Activated CD8-positive, alpha-beta memory T cell treated with anti-CD3 and anti-CD28 coated beads for 48 hours (primary cell): ENCODE measurements at regions not wholly inside any gene's neighbourhood (a gene's known extent, or its start where the extent isn't known, plus 50 kb on each side); places are given as distances from the start of the nearest gene placed in this dataset.
A peak's percentile ranks its signal among the peaks of the same experiment; 100 is the strongest.

Experiments
- DNase-seq, 3 experiments: peaks; one replicate each; pipeline ENCODE4 v3.0.0-alpha.2; 2020; ENCODE audit warnings: low read depth in 2 of 3, low spot score in 2 of 3

DNA sequence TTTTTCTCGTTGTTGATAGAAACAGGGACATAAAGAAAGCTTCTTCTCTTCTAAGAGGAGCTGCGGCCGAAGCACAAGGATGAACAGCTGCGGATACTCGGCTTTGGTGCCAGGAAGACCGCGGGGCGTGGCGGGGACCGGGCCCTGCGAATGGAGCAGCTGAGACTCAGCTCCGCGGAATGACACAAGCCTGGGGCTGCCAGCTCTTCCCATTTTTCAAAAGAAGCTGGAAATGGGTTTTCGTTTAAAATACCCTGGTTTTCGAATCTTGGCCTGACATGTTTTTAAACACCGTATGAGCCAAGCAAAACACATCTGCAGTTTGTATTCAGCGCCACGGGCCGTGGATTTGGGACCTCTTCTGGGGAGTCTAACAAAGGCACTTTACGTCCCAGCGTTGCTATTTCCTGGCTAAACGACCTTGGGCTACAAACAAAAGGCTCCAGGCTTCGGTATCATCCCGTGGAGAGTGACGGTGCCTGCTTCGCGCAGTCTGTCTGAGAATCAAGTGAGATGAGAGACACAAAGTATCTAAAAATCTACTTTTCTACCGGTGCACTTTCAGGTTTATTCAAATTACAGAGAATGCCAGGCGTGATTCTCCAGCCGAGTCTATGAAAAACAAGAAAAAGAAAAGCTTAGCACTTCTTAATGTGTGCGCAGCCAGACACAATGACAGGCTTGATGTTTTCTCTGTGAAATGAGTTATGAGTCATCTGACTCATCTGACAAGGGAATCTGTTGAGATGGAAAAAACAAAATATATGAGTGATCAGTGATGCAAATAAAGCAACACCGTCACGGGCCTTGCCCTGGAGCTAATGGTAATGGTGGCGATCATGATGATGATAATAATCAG is 114.0 kb upstream of the TMEM132D start:
- DNase-seq: no peak

DNA sequence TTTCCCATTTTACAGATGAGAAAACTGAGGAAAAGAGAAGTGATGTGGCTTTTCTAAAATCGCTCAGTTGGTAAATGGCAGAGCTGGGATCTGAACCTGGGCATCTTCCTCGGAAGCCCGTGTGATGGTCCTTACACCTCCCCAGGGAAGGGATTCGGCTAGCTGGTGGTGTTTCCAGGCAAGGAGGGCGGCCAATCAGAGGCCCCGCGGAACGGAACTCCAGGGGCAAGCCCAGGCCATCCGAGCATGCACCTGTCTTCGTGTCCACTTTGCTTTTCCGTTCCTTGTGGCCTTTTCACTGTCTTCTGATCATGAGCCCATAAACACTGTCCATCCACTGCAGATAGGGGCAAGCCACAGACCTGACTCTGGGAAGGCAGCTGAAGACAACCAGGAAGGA is 114.8 kb upstream of the TMEM132D start:
- no peak for DNase-seq

DNA sequence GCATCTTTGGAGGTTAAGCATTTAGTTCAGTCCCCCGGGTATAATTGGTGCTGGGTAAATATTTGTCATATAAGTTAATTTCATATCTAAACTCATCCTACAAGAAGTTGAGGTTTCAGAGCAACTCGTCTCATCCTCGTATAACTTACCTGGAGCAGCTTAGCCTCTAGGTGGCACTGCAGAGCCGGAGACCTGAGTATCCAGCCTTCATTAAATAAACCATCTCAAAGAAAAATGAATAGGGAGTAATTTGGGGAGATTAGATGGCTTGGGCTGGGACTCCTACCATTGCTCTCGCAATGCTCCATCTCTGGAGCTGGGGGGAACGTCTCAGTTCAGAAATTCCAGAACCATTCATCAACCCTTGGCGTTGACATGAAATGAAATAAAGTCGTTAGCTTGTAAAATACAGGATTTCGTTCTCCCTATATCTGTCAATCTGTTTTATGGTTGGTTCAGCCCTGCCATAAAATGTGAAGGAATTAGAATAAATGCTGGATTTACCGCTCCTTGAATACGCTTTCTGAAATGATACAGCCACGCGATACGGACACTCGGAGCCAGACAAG is 122.9 kb upstream of the TMEM132D start:
- DNase-seq: peak in 1 of 3 experiments; percentile 8

DNA sequence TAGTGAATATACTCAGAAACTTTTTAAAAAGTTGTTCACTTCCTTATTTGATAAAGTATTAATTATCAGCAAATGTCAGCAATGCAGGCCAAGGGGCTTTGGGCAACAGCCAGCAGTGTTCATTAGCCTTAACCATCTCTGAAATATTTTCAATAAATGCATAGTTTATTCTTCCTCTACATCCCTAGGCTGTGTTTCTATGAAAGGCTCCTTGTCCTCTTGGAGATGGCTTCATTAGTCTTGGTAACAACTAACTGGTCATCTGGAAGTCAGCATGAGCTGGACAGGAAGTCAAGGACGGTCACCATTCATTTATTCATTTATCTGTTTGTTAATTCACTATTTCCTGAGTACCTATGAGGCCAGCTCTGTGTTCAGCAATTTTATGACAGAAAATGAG is 124.0 kb upstream of the TMEM132D start:
- no peak for DNase-seq

DNA sequence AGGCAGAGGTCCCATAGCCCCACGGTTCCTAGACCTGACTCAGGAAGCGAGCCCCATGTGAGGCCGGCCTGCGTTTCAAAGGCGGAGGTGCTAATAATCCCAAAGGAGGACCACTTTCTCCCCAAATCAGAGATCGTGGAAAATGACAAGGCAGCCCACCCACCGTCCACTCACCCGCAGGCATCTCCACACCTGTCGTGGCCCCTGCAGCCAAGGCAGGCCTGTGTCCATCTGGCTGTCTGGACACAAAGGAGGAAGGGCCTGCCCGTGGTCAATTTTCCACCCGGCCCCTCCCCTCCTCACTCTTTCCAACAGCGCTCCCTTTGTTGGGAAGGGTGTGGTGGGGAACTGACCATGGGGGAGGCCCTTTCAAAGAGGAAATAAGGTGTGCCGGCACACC is 125.3 kb upstream of the TMEM132D start:
- DNase-seq: no peak

DNA sequence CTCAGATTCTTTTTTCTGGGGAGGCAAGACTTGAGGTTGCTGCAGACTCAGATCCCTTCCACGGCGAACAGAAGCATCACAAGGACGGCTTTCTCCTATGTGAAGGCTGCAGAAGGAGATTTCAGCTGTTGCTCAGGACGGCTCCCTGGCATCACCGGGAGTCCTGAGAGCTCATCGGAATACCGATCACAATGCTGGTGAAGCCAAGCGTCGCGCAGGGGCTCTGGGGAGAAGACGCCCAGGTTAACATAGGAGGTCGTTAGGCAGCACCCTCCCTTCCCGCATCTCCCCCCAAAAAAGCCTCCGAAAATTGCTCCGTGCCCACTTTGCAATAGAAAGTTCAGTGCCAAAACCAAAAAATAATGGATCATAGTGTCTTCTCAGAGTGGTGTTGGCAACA is 127.2 kb upstream of the TMEM132D start:
- DNase-seq: no peak

DNA sequence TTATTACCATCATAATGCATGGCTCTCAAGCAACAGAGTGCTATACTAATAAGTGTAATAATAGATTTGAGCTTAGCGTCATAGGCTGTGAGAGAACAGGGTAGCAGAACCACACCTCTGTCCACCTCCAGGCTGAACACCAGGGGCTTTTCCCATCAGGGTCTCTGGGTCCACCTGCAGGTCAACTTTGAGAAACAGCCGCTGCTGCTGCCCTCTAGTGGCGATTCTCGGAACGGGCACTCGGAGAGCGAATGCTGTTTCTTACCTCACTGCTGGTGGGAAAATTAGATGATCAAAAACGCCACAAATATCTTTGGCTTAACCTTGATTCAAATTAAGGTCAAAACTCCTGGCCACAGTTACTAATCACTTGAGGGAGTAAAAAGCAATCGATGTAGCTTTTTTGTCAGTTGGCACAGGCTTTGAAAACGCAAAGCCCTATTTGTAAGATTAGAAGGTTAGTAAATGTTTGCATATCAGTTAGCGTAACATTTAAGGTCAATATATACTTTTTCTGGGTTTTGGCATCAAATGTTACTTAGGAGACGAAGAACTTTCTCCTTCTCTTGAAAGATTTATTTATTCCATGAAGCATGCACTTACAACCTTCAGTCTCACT is 127.9 kb upstream of the TMEM132D start:
- DNase-seq: peak; percentile 15 to 59 (median 43)

DNA sequence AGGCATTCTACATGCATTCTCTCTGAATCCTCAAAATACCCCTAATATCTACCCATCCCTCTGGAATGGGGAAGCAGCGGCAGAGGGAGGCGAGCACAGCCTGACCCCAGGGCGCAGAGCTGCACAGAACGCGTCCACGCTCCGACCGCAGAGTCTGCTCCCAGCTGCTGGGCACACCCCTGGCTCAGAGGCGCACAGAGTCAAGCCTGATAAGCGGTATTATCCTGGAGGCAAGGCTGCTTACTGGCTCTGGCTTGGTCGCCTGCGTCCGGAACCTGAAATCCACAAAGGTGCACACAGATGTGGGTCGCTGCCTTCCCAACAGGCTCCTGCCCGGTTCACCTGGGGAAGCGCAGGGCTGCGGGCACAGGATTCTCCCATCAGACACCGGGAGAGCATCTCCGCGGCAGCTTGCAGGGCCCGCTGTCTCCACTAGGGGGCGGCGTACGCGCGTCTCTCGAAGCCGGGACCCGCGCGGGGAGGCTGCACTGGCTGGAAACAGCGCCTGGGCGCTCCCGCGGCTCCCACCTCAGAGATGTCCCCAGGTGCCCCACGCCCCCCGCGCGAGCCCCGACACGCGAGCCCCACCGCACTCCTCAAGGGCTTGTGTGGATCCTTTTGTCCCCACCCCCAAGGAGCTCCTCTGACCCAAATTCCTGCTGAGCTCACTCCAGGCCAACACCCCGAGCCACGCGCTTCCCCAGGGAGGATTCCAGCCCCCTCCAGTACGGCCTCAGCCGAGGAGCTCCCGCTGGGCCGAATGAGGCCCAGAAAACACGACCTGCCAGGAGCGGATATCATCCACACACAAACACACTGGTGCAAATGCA is 120.1 kb upstream of the FZD10 start:
- peak; percentile 12 to 43 (median 32) for DNase-seq

DNA sequence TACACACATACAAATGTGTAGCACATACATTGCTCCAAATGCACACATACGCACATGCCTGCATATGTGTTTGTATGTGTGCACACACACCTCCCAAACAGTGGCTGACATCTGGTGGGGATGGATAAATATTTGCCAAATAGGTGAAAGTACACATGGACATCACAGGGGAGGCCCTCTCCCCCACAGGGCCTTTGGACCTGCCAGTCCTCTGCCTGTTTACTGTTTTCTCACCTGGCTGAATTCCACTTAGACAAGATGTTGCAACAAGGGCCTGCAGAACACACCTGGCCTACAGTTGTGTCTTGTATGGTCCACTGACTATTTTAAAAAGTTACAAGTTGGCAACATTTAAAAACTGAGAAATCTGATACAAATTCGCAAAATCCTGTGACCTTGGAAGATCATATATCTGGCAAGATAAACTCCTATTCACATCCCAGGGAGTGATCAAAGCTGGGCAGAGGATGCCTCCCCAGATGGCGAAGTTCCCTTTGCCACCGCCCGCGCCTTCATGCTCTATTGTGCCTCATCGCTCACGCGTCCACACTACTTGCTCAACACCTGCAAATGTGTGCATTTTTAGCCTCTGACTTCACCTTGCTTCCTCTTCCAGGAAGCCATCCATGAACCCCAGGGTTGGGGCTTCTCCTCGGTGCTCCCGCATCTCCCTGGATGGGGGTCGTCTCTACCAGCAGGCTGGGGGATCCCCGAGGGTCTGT is 118.4 kb upstream of the FZD10 start:
- DNase-seq: no peak

DNA sequence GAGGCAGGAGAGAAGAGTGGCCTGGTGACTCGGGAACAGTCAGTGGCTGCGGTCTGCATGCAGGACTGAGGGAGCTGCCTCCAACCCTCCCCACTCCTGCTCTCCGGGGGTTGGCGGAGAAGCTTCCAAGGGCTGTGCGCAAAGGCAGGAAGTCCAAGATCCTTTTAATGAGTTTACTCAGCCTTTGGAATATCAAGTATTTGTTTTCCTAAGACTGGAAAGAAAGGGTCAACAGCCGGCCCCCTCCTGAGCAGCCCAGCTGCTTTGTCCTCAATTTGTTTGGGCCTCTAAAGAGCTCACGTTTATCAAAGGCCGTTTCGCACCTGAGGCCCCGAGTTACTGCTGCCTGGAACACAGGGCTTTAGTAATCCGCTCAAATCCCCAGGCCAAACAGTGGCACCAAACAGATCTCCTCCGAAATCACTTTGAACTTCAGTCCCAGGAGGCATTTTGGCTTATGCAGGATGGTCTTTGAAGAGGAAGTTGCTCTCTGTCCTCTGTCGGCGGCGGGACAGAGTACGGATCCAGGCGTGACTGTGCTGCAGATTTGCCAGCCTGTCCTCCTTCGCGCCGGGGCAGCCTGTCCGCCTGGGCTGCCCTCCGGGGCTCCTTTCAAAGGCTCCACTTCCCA is 117.2 kb upstream of the FZD10 start:
- DNase-seq: no peak

DNA sequence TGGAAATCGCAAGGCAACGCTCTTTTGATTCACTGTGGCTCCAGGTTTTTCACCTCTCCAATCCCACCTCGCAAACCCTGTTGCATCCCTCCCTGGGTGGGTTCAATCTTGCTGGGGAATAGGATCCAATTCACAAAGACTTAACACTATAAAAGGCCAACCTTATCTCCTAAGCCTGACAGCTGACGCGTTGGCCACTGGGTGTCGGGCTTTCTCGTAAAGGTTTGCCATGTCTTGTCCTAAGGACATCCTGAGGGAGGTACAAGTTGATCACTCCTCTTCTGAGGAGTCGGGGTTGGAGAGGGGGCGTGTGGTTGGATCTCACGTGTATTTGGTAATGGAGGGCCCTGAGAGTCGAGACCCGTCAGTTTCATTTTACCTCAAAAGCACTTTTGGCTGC is 112.6 kb upstream of the FZD10 start:
- DNase-seq: no peak

DNA sequence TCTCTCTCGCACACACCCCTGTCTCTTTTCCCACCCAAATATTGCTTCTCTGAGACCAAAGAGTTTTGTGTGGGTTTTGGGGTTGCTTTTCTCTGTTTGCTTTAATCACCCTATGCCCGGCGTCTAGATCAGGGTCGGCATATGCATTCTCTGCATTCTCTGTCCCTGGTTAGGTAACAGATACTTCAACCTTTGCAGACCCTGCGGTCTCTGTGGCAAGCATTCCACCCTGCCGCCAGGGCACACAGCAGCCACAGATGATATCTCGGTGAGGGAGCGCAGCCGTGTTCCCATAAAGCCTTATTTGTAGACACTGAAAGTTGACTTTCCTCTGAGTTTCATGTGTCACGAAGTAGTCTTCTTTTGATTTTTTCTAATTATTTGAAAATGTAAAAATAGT is 110.4 kb upstream of the FZD10 start:
- DNase-seq: no peak

DNA sequence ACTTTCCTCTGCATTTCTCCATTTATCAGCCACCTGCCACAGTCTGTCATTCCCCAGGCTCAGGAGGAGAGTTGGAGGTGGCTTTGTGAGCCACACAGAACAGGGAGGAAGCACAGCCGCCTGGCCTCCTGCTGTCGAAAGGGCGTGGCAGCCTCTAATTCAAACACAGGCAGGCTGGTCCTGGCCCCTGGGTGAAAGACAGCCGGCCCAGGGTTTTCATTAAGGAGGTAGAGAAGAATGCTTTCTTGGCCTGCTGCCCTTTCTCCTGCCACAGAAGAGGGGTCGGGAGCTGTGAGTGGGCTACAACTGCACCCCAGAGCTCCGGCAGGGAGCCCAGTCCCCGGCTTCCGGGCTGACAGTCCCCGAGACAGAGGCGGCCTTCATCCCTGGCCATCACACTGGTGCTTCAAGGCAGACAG is 108.6 kb upstream of the FZD10 start:
- no peak for DNase-seq

DNA sequence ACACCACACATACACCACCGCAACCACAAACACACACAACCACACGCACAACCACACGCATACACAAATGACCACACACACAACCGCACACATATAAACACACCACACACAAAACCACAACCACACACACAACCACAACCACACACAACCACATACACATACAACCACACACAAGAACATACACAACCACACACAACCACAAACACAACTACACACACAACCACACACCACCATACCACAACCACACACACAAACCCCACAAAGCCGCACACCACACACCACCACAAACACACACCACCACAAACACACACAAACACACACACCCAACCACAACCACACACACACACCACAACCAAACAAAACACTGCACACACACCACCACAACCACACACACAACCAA is 107.5 kb upstream of the FZD10 start:
- DNase-seq: no peak

DNA sequence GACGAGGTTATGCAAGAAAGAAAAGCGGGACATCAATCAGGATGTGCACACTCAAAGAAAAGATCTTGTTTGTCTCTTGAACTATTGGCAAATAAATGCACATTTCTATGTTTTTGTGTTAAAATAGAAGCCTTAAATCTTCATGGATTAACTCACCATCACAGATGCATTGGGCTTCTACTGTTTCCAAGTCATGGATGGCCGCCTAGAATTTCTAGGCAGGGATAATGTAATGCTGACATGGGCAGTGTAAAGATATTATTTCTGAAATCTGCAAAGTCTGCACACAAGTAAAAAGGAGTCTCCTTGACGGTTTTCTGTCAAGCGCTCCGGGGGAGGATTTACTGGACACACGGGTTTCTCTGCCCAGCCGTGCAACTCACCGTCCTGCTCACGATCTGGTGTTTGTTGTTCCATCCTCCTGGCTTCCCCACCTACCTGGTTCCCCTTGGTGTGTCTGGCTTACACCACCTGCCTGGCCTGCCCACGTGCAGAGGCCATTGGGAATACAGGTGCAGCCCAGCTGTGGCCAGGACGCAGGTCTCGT is 103.3 kb upstream of the FZD10 start:
- DNase-seq: no peak

DNA sequence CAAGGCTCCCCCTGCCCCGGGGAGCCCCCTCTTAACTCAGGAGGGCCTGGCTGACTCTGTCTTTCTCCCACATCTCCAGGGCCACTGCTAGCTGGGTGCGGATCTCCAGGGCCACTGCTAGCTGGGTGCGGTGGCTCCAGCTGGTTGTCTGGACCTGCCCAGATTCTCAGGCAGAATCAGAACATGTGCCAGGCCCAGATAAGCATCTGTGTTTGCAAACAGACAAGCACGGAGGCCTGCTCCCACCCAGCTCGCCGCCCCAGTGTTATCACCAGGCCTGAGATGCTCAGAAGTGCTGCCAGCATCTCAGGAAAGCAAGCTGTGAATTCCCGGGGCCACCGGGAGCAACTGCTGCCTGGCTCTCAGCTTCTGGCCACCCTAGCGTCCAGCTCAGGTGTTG is 98.4 kb upstream of the FZD10 start:
- no peak for DNase-seq

DNA sequence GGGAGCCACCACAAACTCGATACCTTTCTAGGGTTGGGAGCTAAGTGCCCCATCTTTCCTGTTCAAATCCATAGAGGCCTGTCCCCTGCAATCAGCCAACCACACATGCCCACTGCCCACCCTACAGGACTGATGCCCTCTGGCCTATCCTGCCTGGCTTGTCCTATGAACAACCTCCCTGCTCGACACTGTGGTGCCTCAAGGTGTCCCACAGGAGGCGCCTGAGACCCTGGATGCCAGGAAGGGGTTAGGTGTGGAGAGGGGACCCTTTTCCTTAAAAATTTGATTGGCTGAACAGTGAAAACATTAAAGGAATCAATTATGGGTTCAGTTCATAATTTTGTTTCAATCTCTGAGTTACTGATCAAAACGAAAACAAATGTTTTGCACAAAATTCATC is 97.3 kb upstream of the FZD10 start:
- DNase-seq: no peak

DNA sequence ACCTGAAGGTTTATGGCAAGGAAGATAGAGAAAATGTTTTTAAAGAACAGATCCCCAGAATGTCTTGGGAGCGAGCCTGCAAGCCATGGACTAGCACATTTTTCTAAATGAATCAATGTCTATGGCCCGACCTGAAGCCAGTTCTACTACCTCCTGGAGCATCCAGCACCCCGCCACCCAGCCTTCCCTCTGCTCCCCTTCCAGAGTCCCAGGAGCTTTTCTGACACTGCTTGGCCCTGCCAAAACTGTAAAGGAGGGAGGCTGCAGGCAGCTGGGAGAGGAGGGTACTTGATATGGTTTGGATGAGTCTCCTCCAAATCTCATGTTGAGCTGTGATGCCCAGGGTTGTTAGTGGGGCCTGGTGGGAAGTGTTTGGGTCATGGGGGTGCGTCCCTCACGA is 95.5 kb upstream of the FZD10 start:
- no peak for DNase-seq

DNA sequence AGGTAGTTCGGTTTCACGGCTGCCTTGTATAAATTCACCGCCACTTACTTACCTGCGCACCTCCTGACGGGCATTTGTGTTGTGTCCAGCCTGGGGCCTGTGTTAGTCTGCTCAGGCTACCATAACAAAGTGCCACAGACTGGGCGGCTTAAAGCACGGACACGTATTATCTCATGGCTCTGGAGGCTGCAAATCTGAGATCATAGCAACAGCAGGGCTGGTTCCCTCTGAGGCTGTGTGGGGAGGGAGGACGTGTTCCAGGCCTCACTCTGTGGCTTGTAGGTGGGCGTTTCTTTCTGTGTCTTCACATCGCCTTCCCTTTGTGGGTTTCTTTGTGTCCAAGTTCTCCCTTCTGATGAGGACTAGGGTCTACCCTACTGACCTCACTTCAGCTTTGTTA is 93.5 kb upstream of the FZD10 start:
- DNase-seq: no peak

DNA sequence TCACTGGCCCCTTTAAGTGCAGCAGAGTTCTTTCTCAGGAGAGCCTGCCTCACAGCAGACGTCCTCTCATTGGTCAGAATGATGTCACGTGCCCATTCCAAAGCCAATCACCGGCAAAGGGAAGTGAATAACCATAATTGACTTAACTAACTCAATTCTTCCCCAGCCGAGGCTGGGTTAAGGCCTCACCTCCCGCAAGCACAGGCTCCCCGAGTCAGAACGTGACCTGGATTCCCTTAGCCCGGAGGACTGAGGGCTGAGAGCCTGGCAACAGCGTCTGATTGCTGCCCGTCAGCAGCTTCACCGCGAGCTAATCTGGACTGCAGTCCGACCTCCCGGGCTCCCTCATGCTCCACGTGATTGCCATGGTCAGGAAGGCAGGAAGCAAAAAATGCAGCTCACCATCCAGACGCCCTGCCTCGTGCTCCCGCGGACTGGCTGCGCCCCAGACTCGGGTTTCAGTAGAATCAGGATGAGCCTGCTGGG is 92.1 kb upstream of the FZD10 start:
- DNase-seq: no peak
